ENCODE measurements at regions not wholly inside any gene's neighbourhood (a gene's known extent, or its start where the extent isn't known, plus 50 kb on each side); places are given as distances from the start of the nearest gene placed in this dataset.

GRCh38 chr10:33754052-33754451, 419.6 kb upstream of the NRP1 start:
- no peak for TF ChIP-seq TAF1 (IDR thresholded peaks at IDR 0.05; ENCODE audit: borderline replicate concordance, low read depth, low read length)
- no peak for TF ChIP-seq POLR2A (IDR thresholded peaks at IDR 0.05; ENCODE audit: low read depth, low read length)
- no peak for TF ChIP-seq POLR2AphosphoS5 (IDR thresholded peaks at IDR 0.05; ENCODE audit: low read depth, low read length)
